ENCODE measurements at regions not wholly inside any gene's neighbourhood (a gene's known extent, or its start where the extent isn't known, plus 50 kb on each side); places are given as distances from the start of the nearest gene placed in this dataset.

- no peak for TF ChIP-seq CTCF (IDR thresholded peaks at IDR 0.05; ENCODE audit: control insufficient read depth, extremely low read depth, insufficient read depth)
- no peak overlapping the region for H3K4me3 ChIP-seq (ENCODE audit: low read depth, low read length)
- DNase-seq (ENCODE audit: low read depth) = no peak
Measured at GRCh38 chr10:77695186-77695585, 57.6 kb upstream of the KCNMA1 start.

DNA sequence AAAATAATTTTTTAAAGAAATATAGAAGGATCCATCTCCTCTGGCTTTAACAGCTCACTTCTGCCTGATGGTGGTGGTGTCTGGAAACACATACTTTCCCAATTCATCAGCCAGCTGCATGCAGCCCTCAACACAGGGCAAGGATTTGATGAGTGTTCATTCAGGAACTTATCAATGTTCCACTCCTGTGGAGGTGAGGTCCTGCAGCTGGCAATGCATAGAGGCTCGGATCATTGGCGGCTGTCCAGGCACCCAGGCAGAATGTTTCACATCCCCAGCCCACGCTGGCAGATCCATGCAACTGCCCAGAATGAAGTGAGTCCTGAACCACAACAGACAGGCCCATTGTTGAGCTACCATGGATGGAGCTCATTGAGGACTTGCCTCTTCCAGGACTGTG, 55.2 kb upstream of the KCNMA1 start:
- no peak for TF ChIP-seq CTCF (IDR thresholded peaks at IDR 0.05; ENCODE audit: control insufficient read depth, extremely low read depth, insufficient read depth)
- DNase-seq (ENCODE audit: low read depth) = no peak
- no peak overlapping the region for H3K4me3 ChIP-seq (ENCODE audit: low read depth, low read length)

- H3K4me3 ChIP-seq (ENCODE audit: low read depth, low read length) = no peak overlapping the region
- no peak for TF ChIP-seq CTCF (IDR thresholded peaks at IDR 0.05; ENCODE audit: control insufficient read depth, extremely low read depth, insufficient read depth)
- no peak for DNase-seq (ENCODE audit: low read depth)
Measured at GRCh38 chr10:77689339-77689738, 51.7 kb upstream of the KCNMA1 start.

DNA sequence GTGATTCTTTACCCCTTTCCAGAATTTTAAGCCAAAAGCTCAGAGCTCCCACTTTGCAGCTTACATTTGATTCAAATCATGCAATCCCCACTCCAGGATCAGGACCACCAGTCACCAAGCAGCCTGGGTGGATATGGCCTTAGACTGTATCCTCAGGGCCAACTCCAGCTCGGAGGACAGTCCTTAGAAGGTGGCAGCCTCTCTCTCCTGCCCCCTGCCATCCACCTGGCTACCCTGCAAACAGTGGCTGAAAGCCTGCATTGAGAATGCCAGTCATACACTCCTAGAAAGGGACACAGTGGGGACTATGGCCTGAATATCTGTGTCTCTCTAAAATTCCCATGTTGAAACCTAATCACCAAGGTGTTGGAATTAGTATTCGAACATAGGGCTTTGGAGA, 50.0 kb upstream of the KCNMA1 start:
- H3K4me3 ChIP-seq (ENCODE audit: low read depth, low read length) = no peak overlapping the region
- DNase-seq (ENCODE audit: low read depth) = no peak
- no peak for TF ChIP-seq CTCF (IDR thresholded peaks at IDR 0.05; ENCODE audit: control insufficient read depth, extremely low read depth, insufficient read depth)
